ENCODE measurements at regions not wholly inside any gene's neighbourhood (a gene's known extent, or its start where the extent isn't known, plus 50 kb on each side); places are given as distances from the start of the nearest gene placed in this dataset.

DNA sequence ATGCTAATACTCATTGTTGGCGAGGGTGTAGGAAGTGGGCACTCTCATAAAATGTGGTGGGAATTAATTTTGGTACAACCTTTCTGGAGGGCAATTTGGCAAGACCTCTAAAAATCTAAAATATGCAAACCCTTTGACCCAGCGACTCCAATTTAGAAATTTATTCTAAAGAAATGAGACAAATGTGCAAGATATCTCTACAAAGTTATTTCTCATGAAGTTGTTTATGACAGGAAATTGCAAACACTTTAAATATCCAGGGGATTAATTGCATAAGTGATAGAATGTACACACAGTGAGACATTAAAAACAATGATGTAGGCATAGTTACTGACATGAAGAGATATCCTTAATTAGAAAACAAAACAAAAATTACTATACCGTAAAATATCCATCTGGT, 246.3 kb upstream of the MAP3K1 start:
- TF ChIP-seq BCOR (IDR thresholded peaks at IDR 0.05) (no peak), FOXM1 (IDR thresholded peaks at IDR 0.05; ENCODE audit: low read depth) (no peak), FOXM1 (CRISPR knock-in tag; IDR thresholded peaks at IDR 0.05; ENCODE audit: low read depth) (no peak), NFIC (IDR thresholded peaks at IDR 0.05) (no peak), ARID4B (CRISPR knock-in tag; IDR thresholded peaks at IDR 0.05) (no peak), RAD21 (CRISPR knock-in tag; conservative IDR thresholded peaks at IDR 0.05 in 1 of 2, IDR thresholded peaks at IDR 0.05 in 1 of 2) (no peak)

Measured in K562 (cell line).